H9 (cell line): ENCODE measurements at regions not wholly inside any gene's neighbourhood (a gene's known extent, or its start where the extent isn't known, plus 50 kb on each side); places are given as distances from the start of the nearest gene placed in this dataset.

Experiments
- DNase-seq: peaks from one replicate; pipeline ENCODE4 v3.0.0-alpha.2; 2017
- H2AFZ ChIP-seq: one replicate; pipeline ENCODE4 v1.6.1; 2013; ENCODE audit warnings: mild to moderate bottlenecking, low read length, control low read depth, moderate library complexity
- H2AK5ac ChIP-seq: 2 replicates; pipeline ENCODE4 v1.6.1; 2013; ENCODE audit warnings: low read length, control low read depth, mixed read lengths; ENCODE audit not compliant: insufficient read length
- H2BK120ac ChIP-seq: one replicate; pipeline ENCODE4 v1.6.1; 2013; ENCODE audit warnings: low read depth, mild to moderate bottlenecking, low read length, control low read depth, inconsistent platforms; ENCODE audit not compliant: poor library complexity, severe bottlenecking
- H2BK12ac ChIP-seq: 2 replicates; pipeline ENCODE4 v1.6.1; 2013; ENCODE audit warnings: low read length, control low read depth, mixed read lengths, low read depth; ENCODE audit not compliant: insufficient read length
- H2BK15ac ChIP-seq: 2 replicates; pipeline ENCODE4 v1.6.1; 2013; ENCODE audit warnings: low read depth, low read length, control low read depth
- H2BK20ac ChIP-seq: one replicate; pipeline ENCODE4 v1.6.1; 2013; ENCODE audit warnings: low read depth, mild to moderate bottlenecking, low read length, control low read depth, inconsistent platforms; ENCODE audit not compliant: poor library complexity, severe bottlenecking
- H2BK5ac ChIP-seq: 2 replicates; pipeline ENCODE4 v1.6.1; 2013; ENCODE audit warnings: low read length, control low read depth, mixed read lengths; ENCODE audit not compliant: insufficient read length
- H3K14ac ChIP-seq: 2 replicates; pipeline ENCODE4 v1.6.1; 2013; ENCODE audit warnings: low read length, control low read depth; ENCODE audit not compliant: insufficient read depth
- H3K18ac ChIP-seq: 2 replicates; pipeline ENCODE4 v1.6.1; 2013; ENCODE audit warnings: low read depth, mild to moderate bottlenecking, mixed read lengths, low read length, control low read depth; ENCODE audit not compliant: insufficient read length
- H3K23ac ChIP-seq: 2 replicates; pipeline ENCODE4 v1.6.1; 2013; ENCODE audit warnings: low read length, control low read depth, mixed read lengths, low read depth; ENCODE audit not compliant: insufficient read length
- H3K23me2 ChIP-seq: 2 replicates; pipeline ENCODE4 v1.6.1; 2013; ENCODE audit warnings: low read depth, mild to moderate bottlenecking, mixed read lengths, low read length, control low read depth; ENCODE audit not compliant: insufficient read length, poor library complexity, severe bottlenecking
- H3K27ac ChIP-seq: 2 replicates; pipeline ENCODE4 v1.5.1; 2013; ENCODE audit warnings: low read length, control low read depth, mixed read lengths, low read depth; ENCODE audit not compliant: insufficient read length
- H3K27me3 ChIP-seq: 2 replicates; pipeline ENCODE4 v1.6.1; 2013; ENCODE audit warnings: low read length, control low read depth, inconsistent platforms; ENCODE audit not compliant: insufficient read depth
- H3K4ac ChIP-seq: 2 replicates; pipeline ENCODE4 v1.6.1; 2013; ENCODE audit warnings: low read depth, mild to moderate bottlenecking, control low read depth, inconsistent platforms, low read length, moderate library complexity
- H3K4me1 ChIP-seq: 2 replicates; pipeline ENCODE4 v1.6.1; 2013; ENCODE audit warnings: low read length, control low read depth, inconsistent platforms; ENCODE audit not compliant: insufficient read depth
- H3K4me2 ChIP-seq: 2 replicates; pipeline ENCODE4 v1.6.1; 2013; ENCODE audit warnings: low read length, control low read depth, mixed read lengths; ENCODE audit not compliant: insufficient read length, insufficient read depth
- H3K56ac ChIP-seq: 2 replicates; pipeline ENCODE4 v1.6.1; 2013; ENCODE audit warnings: low read depth, mild to moderate bottlenecking, mixed read lengths, low read length, control low read depth; ENCODE audit not compliant: insufficient read length
- H3K79me1 ChIP-seq: 2 replicates; pipeline ENCODE4 v1.6.1; 2013; ENCODE audit warnings: low read depth, mild to moderate bottlenecking, moderate library complexity, low read length, control low read depth, inconsistent platforms; ENCODE audit not compliant: insufficient read depth, poor library complexity, severe bottlenecking
- H3K79me2 ChIP-seq: 2 replicates; pipeline ENCODE4 v1.6.1; 2013; ENCODE audit warnings: low read length, control low read depth, inconsistent platforms; ENCODE audit not compliant: insufficient read depth
- H3K9ac ChIP-seq: 2 replicates; pipeline ENCODE4 v1.6.1; 2013; ENCODE audit warnings: low read length, control low read depth, mixed read lengths; ENCODE audit not compliant: insufficient read length; ENCODE audit errors: extremely low read depth
- H3K9me3 ChIP-seq: one replicate; pipeline ENCODE4 v1.6.1; 2013; ENCODE audit warnings: low read depth, low read length, inconsistent platforms; ENCODE audit not compliant: control insufficient read depth
- H3T11ph ChIP-seq: one replicate; pipeline ENCODE4 v1.6.1; 2013; ENCODE audit warnings: mild to moderate bottlenecking, low read length, control low read depth, inconsistent platforms
- H4K20me1 ChIP-seq: one replicate; pipeline ENCODE4 v1.6.1; 2013; ENCODE audit not compliant: control insufficient read depth, insufficient read length, insufficient read depth
- H4K5ac ChIP-seq: 2 replicates; pipeline ENCODE4 v1.6.1; 2013; ENCODE audit warnings: low read depth, mild to moderate bottlenecking, mixed read lengths, low read length, control low read depth; ENCODE audit not compliant: insufficient read length
- H4K8ac ChIP-seq: replicated peaks from 2 replicates; pipeline ENCODE4 v1.6.1; 2013; ENCODE audit warnings: low read length, control low read depth, mixed read lengths, low read depth; ENCODE audit not compliant: insufficient read length
- H4K91ac ChIP-seq: 2 replicates; pipeline ENCODE4 v1.6.1; 2013; ENCODE audit warnings: low read depth, mild to moderate bottlenecking, moderate library complexity, mixed read lengths, low read length, control low read depth; ENCODE audit not compliant: insufficient read length
- H3K27ac Mint-ChIP-seq, 3 experiments: 2 replicates in 2 of 3; 3 replicates in 1 of 3; pipeline ENCODE4 v1.8.0; 2020 to 2021; ENCODE audit warnings: mixed read lengths in 3 of 3, mild to moderate bottlenecking in 1 of 3, moderate library complexity in 1 of 3
- H3K27me3 Mint-ChIP-seq: 2 replicates; pipeline ENCODE4 v1.8.0; 2021; ENCODE audit warnings: low read depth, mild to moderate bottlenecking, moderate library complexity, mixed read lengths
- H3K36me3 Mint-ChIP-seq, 3 experiments: 2 replicates in 2 of 3; 3 replicates in 1 of 3; pipeline ENCODE4 v1.8.0; 2020 to 2021; ENCODE audit warnings: low read depth in 3 of 3, mixed read lengths in 3 of 3; ENCODE audit not compliant: insufficient read depth in 1 of 3
- H3K4me1 Mint-ChIP-seq, 2 experiments: 2 replicates each; pipeline ENCODE4 v1.8.0; 2020; ENCODE audit warnings: mixed read lengths in 2 of 2
- H3K4me3 Mint-ChIP-seq, 2 experiments: 2 replicates in 1 of 2; 3 replicates in 1 of 2; pipeline ENCODE4 v1.8.0; 2020 to 2021; ENCODE audit warnings: mild to moderate bottlenecking in 2 of 2, mixed read lengths in 2 of 2, moderate library complexity in 1 of 2
- H3K9me3 Mint-ChIP-seq, 2 experiments: 2 replicates in 1 of 2; 3 replicates in 1 of 2; pipeline ENCODE4 v1.8.0; 2020; ENCODE audit warnings: mild to moderate bottlenecking in 2 of 2, mixed read lengths in 2 of 2, moderate library complexity in 1 of 2
- WGBS: extraction: QIAGEN DNeasy Blood & Tissue Kit; methylation state at CpG from one replicate; pipeline ENCODE4 v1.1.7; 2013; ENCODE audit warnings: missing lambda C conversion rate, low lambda C conversion rate, mixed read lengths; ENCODE audit not compliant: insufficient read length; ENCODE audit errors: extremely low coverage; 5-methylcytosine and 5-hydroxymethylcytosine counted together
- TF ChIP-seq, protein P1 (sequence below): fragments of 200-600 bp; sonication (generic); conservative IDR thresholded peaks from 3 replicates; pipeline ENCODE4 v1.8.0; 2021; ENCODE audit warnings: antibody characterized with exemption, mild to moderate bottlenecking

GRCh38 chr3:25872200-25872877 is 82.4 kb downstream of the OXSM start:
- no peak overlapping the region for H2BK12ac ChIP-seq
- no peaks in the 10 kb centered on the region for H3K79me2 ChIP-seq
- Mint-ChIP-seq H3K4me1 (peaks cover 0 to 7% of the 10 kb centered on the region in 2 experiments; a peak in 2 of 4 replicates), H3K36me3 (no peaks in the 10 kb centered on the region; a peak in 1 of 7 replicates), H3K9me3 (no peaks in the 10 kb centered on the region), H3K4me3 (no peak overlapping the region), H3K27ac (no peak overlapping the region), H3K27me3 (no peaks in the 10 kb centered on the region)
- H2AK5ac ChIP-seq: no peak overlapping the region
- no peak overlapping the region for H3K23ac ChIP-seq
- H4K20me1 ChIP-seq: no peaks in the 10 kb centered on the region
- no peak overlapping the region for H3K27ac ChIP-seq
- H3K27me3 ChIP-seq: no peaks in the 10 kb centered on the region
- H3K4me1 ChIP-seq: no peaks in the 10 kb centered on the region
- H3K79me1 ChIP-seq: no peaks in the 10 kb centered on the region
- H3K4me2 ChIP-seq: no peak overlapping the region
- no peak overlapping the region for H3K18ac ChIP-seq
- no peak overlapping the region for H2BK15ac ChIP-seq
- no peak overlapping the region for H2BK5ac ChIP-seq
- H2BK20ac ChIP-seq: no peak overlapping the region
- WGBS: no CpG with 5 or more reads among the region's 3 CpGs
- H3K4ac ChIP-seq: no peak overlapping the region
- DNase-seq: no peak
- H2AFZ ChIP-seq: no peak overlapping the region
- H3T11ph ChIP-seq: no peak overlapping the region
- H3K14ac ChIP-seq: no peak overlapping the region
- H4K8ac ChIP-seq: no peak overlapping the region
- H3K9ac ChIP-seq: no peak overlapping the region
- H4K5ac ChIP-seq: no peak overlapping the region
- H2BK120ac ChIP-seq: no peak overlapping the region
- no peaks in the 10 kb centered on the region for H3K23me2 ChIP-seq
- no peaks in the 10 kb centered on the region for H3K9me3 ChIP-seq
- TF ChIP-seq, protein P1, sequence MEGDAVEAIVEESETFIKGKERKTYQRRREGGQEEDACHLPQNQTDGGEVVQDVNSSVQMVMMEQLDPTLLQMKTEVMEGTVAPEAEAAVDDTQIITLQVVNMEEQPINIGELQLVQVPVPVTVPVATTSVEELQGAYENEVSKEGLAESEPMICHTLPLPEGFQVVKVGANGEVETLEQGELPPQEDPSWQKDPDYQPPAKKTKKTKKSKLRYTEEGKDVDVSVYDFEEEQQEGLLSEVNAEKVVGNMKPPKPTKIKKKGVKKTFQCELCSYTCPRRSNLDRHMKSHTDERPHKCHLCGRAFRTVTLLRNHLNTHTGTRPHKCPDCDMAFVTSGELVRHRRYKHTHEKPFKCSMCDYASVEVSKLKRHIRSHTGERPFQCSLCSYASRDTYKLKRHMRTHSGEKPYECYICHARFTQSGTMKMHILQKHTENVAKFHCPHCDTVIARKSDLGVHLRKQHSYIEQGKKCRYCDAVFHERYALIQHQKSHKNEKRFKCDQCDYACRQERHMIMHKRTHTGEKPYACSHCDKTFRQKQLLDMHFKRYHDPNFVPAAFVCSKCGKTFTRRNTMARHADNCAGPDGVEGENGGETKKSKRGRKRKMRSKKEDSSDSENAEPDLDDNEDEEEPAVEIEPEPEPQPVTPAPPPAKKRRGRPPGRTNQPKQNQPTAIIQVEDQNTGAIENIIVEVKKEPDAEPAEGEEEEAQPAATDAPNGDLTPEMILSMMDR: no peak
- H4K91ac ChIP-seq: no peak overlapping the region
- H3K56ac ChIP-seq: no peak overlapping the region
